ENCODE measurements at regions not wholly inside any gene's neighbourhood (a gene's known extent, or its start where the extent isn't known, plus 50 kb on each side); places are given as distances from the start of the nearest gene placed in this dataset.

DNA sequence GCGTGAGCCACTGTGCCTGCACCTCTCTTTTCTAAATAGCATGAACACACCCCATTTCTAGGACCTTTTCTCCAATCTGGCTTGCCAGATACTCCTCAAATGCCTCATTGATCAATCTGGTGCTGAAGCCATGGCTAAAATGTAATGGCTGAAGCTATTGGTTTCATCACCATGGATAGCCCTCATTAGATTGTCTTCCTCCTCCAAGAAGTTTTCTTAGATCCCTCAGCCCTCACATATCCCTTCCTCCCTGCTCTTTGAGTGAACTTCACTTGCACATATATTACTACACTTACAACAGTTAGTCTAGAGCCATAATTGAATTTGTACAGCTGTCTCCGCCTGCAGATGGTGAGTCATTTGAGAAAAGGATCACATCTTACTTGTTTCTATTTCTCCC is 77.9 kb upstream of the TOX3 start:
- no peaks in the 10 kb centered on the region for H3K27me3 ChIP-seq (replicated peaks in 1 of 2; ENCODE audit: control insufficient read depth in 2 of 2, extremely low read depth in 1 of 2, insufficient read depth in 2 of 2, low read length in 1 of 2)
- ChIA-PET POLR2A (interaction anchor here in 1 of 2 donors (0.7 kb wide), 1 partner anchor 64 kb away, joined by 6 read pairs; no protein-coding TSS in a partner anchor), CTCF (no interaction called here)
- H3K4me3 ChIP-seq (ENCODE audit: control insufficient read depth in 1 of 2, extremely low read depth in 1 of 2, low read length in 1 of 2), result no peak overlapping the region
- peaks cover 3 to 4% (median 4%) of the 10 kb centered on the region in 3 donors for H3K9me3 Mint-ChIP-seq
- H3K27ac ChIP-seq (ENCODE audit: low read length), result no peak overlapping the region
- no peak overlapping the region for H3K27ac Mint-ChIP-seq
- WGBS (ENCODE audit: insufficient coverage), result no CpG with 5 or more reads among the region's 2 CpGs
- H3K27me3 Mint-ChIP-seq, result peaks cover 0 to 4% of the 10 kb centered on the region in 2 donors
- H3K36me3 Mint-ChIP-seq, result no peaks in the 10 kb centered on the region
- H3K4me3 Mint-ChIP-seq, result no peak overlapping the region
- H3K4me1 ChIP-seq (ENCODE audit: control insufficient read depth in 1 of 2, extremely low read depth in 1 of 2, insufficient read depth in 2 of 2, low read length in 2 of 2), result no peaks in the 10 kb centered on the region
- no peaks in the 10 kb centered on the region for H3K9me3 ChIP-seq
- H3K4me1 Mint-ChIP-seq, result no peaks in the 10 kb centered on the region
- ATAC-seq (replicated peaks in 1 of 4) (no peak), DNase-seq (no peak)
- H3K36me3 ChIP-seq (ENCODE audit: control insufficient read depth in 2 of 2, extremely low read depth in 1 of 2, insufficient read depth in 1 of 2, low read length in 1 of 2), result no peaks in the 10 kb centered on the region

DNA sequence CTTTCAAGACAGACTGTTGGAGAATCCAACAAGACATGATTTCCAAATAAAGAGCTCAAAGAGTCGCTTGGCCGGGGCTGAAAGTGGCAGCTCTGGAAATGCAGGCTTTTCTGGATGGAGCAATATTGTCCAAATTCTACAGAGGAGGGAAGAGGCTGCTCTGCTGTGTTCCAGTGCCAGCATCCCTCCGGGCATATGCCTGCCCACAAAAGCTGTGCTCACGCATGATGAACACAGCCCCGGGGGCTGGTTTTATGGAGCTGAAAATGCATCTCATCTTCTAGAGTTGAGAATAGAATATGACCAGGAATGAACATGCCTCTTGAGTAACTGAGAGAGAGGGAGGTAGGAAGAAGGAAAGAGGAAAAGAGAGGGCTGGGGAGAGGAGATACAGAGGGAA is 74.7 kb upstream of the TOX3 start:
- Mint-ChIP-seq H3K36me3 (no peaks in the 10 kb centered on the region), H3K27me3 (peaks cover 0 to 4% of the 10 kb centered on the region in 2 donors), H3K27ac (no peak overlapping the region), H3K4me1 (no peaks in the 10 kb centered on the region), H3K4me3 (no peak overlapping the region), H3K9me3 (peaks cover 5 to 18% (median 6%) of the 10 kb centered on the region in 3 donors)
- POLR2A ChIA-PET, result no interaction called here
- DNase-seq, result no peak
- H3K36me3 ChIP-seq (ENCODE audit: control insufficient read depth in 2 of 2, extremely low read depth in 1 of 2, insufficient read depth in 1 of 2, low read length in 1 of 2), result no peaks in the 10 kb centered on the region
- no peaks in the 10 kb centered on the region for H3K27me3 ChIP-seq (replicated peaks in 1 of 2; ENCODE audit: control insufficient read depth in 2 of 2, extremely low read depth in 1 of 2, insufficient read depth in 2 of 2, low read length in 1 of 2)
- H3K4me3 ChIP-seq (ENCODE audit: control insufficient read depth in 1 of 2, extremely low read depth in 1 of 2, low read length in 1 of 2), result no peak overlapping the region
- CTCF ChIA-PET, result no interaction called here
- no peaks in the 10 kb centered on the region for H3K4me1 ChIP-seq (ENCODE audit: control insufficient read depth in 1 of 2, extremely low read depth in 1 of 2, insufficient read depth in 2 of 2, low read length in 2 of 2)
- no peaks in the 10 kb centered on the region for H3K9me3 ChIP-seq
- no peak overlapping the region for H3K27ac ChIP-seq (ENCODE audit: low read length)
- ATAC-seq (replicated peaks in 1 of 4), result no peak
- WGBS (ENCODE audit: insufficient coverage), result 94% methylated on average over 3 of the region's 5 CpGs

- ATAC-seq (replicated peaks in 1 of 4), result no peak
These were observed 72.0 kb upstream of the TOX3 start for GRCh38 chr16:52618753-52619497.

DNA sequence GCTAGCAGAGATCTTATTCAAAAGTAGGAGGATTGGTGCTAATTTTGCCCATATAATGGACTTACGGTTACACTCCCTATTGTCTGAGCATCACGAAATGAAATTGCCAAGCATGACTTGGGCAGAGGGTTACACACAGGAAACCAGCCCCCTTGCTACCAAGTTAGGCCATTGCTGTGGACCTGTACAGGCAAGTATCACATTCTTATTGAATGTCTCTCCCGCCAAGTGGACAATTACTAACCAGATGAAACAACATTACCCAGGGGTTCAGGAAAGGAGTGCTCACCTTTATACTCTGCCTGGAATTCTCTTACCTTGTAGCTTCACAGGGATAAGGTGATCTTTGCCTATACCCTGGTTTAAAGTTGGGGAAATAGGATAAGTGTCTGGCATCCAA is 70.6 kb upstream of the TOX3 start:
- Mint-ChIP-seq H3K4me1 (no peaks in the 10 kb centered on the region), H3K36me3 (no peaks in the 10 kb centered on the region), H3K27ac (no peak overlapping the region), H3K9me3 (peaks cover 3 to 19% (median 5%) of the 10 kb centered on the region in 3 donors), H3K4me3 (no peak overlapping the region), H3K27me3 (peaks cover 0 to 4% of the 10 kb centered on the region in 2 donors)
- DNase-seq (no peak), ATAC-seq (replicated peaks in 1 of 4) (no peak)
- ChIA-PET POLR2A (no interaction called here), CTCF (no interaction called here)
- Histone ChIP-seq H3K27ac (ENCODE audit: low read length) (no peak overlapping the region), H3K4me3 (ENCODE audit: control insufficient read depth in 1 of 2, extremely low read depth in 1 of 2, low read length in 1 of 2) (no peak overlapping the region), H3K27me3 (replicated peaks in 1 of 2; ENCODE audit: control insufficient read depth in 2 of 2, extremely low read depth in 1 of 2, insufficient read depth in 2 of 2, low read length in 1 of 2) (no peaks in the 10 kb centered on the region), H3K9me3 (no peaks in the 10 kb centered on the region), H3K36me3 (ENCODE audit: control insufficient read depth in 2 of 2, extremely low read depth in 1 of 2, insufficient read depth in 1 of 2, low read length in 1 of 2) (no peaks in the 10 kb centered on the region), H3K4me1 (ENCODE audit: control insufficient read depth in 1 of 2, extremely low read depth in 1 of 2, insufficient read depth in 2 of 2, low read length in 2 of 2) (no peaks in the 10 kb centered on the region)
- WGBS (ENCODE audit: insufficient coverage), result 0% methylated on average over 1 of the region's 3 CpGs

More at GRCh38 chr16:52618753-52619497, 72.0 kb upstream of the TOX3 start:
- Mint-ChIP-seq H3K27ac (no peak overlapping the region), H3K36me3 (no peaks in the 10 kb centered on the region), H3K27me3 (peaks cover 0 to 4% of the 10 kb centered on the region in 2 donors), H3K4me1 (no peaks in the 10 kb centered on the region), H3K4me3 (no peak overlapping the region), H3K9me3 (peaks cover 3 to 19% (median 5%) of the 10 kb centered on the region in 3 donors)
- no peak for DNase-seq
- WGBS (ENCODE audit: insufficient coverage), result no CpG with 5 or more reads among the region's 3 CpGs
- Histone ChIP-seq H3K4me1 (ENCODE audit: control insufficient read depth in 1 of 2, extremely low read depth in 1 of 2, insufficient read depth in 2 of 2, low read length in 2 of 2) (no peaks in the 10 kb centered on the region), H3K36me3 (ENCODE audit: control insufficient read depth in 2 of 2, extremely low read depth in 1 of 2, insufficient read depth in 1 of 2, low read length in 1 of 2) (no peaks in the 10 kb centered on the region), H3K9me3 (no peaks in the 10 kb centered on the region), H3K27ac (ENCODE audit: low read length) (no peak overlapping the region), H3K27me3 (replicated peaks in 1 of 2; ENCODE audit: control insufficient read depth in 2 of 2, extremely low read depth in 1 of 2, insufficient read depth in 2 of 2, low read length in 1 of 2) (no peaks in the 10 kb centered on the region), H3K4me3 (ENCODE audit: control insufficient read depth in 1 of 2, extremely low read depth in 1 of 2, low read length in 1 of 2) (no peak overlapping the region)
- ChIA-PET POLR2A (no interaction called here), CTCF (no interaction called here)

GRCh38 chr16:52613508-52613907 is 66.6 kb upstream of the TOX3 start:
- ATAC-seq (replicated peaks in 1 of 4) (no peak), DNase-seq (no peak)
- H3K36me3 ChIP-seq (ENCODE audit: control insufficient read depth in 2 of 2, extremely low read depth in 1 of 2, insufficient read depth in 1 of 2, low read length in 1 of 2), result no peaks in the 10 kb centered on the region
- H3K4me1 ChIP-seq (ENCODE audit: control insufficient read depth in 1 of 2, extremely low read depth in 1 of 2, insufficient read depth in 2 of 2, low read length in 2 of 2), result no peaks in the 10 kb centered on the region
- Mint-ChIP-seq H3K36me3 (no peaks in the 10 kb centered on the region), H3K4me3 (no peak overlapping the region), H3K27me3 (no peaks in the 10 kb centered on the region), H3K4me1 (no peaks in the 10 kb centered on the region), H3K9me3 (peaks cover 3 to 13% (median 10%) of the 10 kb centered on the region in 3 donors), H3K27ac (no peak overlapping the region)
- 56% methylated on average over 1 of the region's 2 CpGs for WGBS (ENCODE audit: insufficient coverage)
- ChIA-PET POLR2A (no interaction called here), CTCF (no interaction called here)
- no peak overlapping the region for H3K27ac ChIP-seq (ENCODE audit: low read length)
- H3K9me3 ChIP-seq, result no peaks in the 10 kb centered on the region
- H3K4me3 ChIP-seq (ENCODE audit: control insufficient read depth in 1 of 2, extremely low read depth in 1 of 2, low read length in 1 of 2), result no peak overlapping the region
- H3K27me3 ChIP-seq (replicated peaks in 1 of 2; ENCODE audit: control insufficient read depth in 2 of 2, extremely low read depth in 1 of 2, insufficient read depth in 2 of 2, low read length in 1 of 2), result no peaks in the 10 kb centered on the region

- H3K4me1 ChIP-seq (ENCODE audit: control insufficient read depth in 1 of 2, extremely low read depth in 1 of 2, insufficient read depth in 2 of 2, low read length in 2 of 2), result no peaks in the 10 kb centered on the region
- Mint-ChIP-seq H3K9me3 (peaks cover 0 to 10% (median 7%) of the 10 kb centered on the region in 3 donors), H3K27ac (no peak overlapping the region), H3K36me3 (no peaks in the 10 kb centered on the region), H3K4me1 (no peaks in the 10 kb centered on the region), H3K27me3 (no peaks in the 10 kb centered on the region), H3K4me3 (no peak overlapping the region)
- ChIA-PET POLR2A (no interaction called here), CTCF (no interaction called here)
- no peaks in the 10 kb centered on the region for H3K36me3 ChIP-seq (ENCODE audit: control insufficient read depth in 2 of 2, extremely low read depth in 1 of 2, insufficient read depth in 1 of 2, low read length in 1 of 2)
- no peak for ATAC-seq (replicated peaks in 1 of 4)
- H3K4me3 ChIP-seq (ENCODE audit: control insufficient read depth in 1 of 2, extremely low read depth in 1 of 2, low read length in 1 of 2), result no peak overlapping the region
- no peaks in the 10 kb centered on the region for H3K9me3 ChIP-seq
- no peak for DNase-seq
- H3K27ac ChIP-seq (ENCODE audit: low read length), result no peak overlapping the region
- WGBS (ENCODE audit: insufficient coverage), result 83% methylated on average over 4 of the region's 9 CpGs
- no peaks in the 10 kb centered on the region for H3K27me3 ChIP-seq (replicated peaks in 1 of 2; ENCODE audit: control insufficient read depth in 2 of 2, extremely low read depth in 1 of 2, insufficient read depth in 2 of 2, low read length in 1 of 2)
These were observed 65.1 kb upstream of the TOX3 start for GRCh38 chr16:52611817-52612673.
